ENCODE measurements at regions not wholly inside any gene's neighbourhood (a gene's known extent, or its start where the extent isn't known, plus 50 kb on each side); places are given as distances from the start of the nearest gene placed in this dataset.

DNA sequence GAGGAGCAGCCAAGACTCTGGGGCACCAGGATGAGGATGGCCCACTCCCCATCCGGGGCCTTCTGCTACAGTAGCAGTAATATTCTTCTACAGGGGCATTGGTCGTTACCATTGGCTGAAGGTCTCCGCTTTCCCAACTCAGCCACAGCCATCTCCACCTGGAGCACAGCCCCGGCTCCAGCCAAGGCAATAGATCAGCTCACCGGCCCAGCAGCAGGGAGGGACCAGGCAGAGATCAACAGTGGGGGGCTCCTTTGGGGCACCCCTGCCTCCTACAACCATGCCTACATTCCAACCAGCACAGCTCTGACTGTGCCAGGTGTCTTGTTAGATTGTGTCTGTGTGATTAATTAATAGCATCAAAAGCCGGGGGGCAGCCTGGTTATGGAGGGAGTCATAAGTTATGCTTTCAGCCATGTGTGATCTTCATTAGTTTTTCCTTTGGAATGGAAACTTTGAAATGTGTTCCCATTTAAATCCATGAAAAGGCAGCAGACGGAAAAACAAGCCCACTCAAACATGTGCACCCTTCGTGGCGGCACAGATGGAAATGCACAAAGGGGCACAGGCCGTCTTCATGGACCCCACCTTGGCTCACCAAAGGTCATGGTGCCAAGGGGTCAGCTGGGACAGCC is 68.6 kb upstream of the BZW1 start:
- no peak for DNase-seq (ENCODE audit: low read depth)
- no peak overlapping the region for H3K4me3 ChIP-seq (ENCODE audit: low read length)
- TF ChIP-seq, protein P1, sequence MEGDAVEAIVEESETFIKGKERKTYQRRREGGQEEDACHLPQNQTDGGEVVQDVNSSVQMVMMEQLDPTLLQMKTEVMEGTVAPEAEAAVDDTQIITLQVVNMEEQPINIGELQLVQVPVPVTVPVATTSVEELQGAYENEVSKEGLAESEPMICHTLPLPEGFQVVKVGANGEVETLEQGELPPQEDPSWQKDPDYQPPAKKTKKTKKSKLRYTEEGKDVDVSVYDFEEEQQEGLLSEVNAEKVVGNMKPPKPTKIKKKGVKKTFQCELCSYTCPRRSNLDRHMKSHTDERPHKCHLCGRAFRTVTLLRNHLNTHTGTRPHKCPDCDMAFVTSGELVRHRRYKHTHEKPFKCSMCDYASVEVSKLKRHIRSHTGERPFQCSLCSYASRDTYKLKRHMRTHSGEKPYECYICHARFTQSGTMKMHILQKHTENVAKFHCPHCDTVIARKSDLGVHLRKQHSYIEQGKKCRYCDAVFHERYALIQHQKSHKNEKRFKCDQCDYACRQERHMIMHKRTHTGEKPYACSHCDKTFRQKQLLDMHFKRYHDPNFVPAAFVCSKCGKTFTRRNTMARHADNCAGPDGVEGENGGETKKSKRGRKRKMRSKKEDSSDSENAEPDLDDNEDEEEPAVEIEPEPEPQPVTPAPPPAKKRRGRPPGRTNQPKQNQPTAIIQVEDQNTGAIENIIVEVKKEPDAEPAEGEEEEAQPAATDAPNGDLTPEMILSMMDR (conservative IDR thresholded peaks at IDR 0.05; ENCODE audit: low read depth, low read length): no peak

- H3K4me3 ChIP-seq (ENCODE audit: low read length): no peak overlapping the region
- TF ChIP-seq, protein P1 (conservative IDR thresholded peaks at IDR 0.05; ENCODE audit: low read depth, low read length): no peak
- DNase-seq (ENCODE audit: low read depth): no peak
Observed at GRCh38 chr2:200744201-200744602, 67.5 kb upstream of the BZW1 start.

- no peak for DNase-seq (ENCODE audit: low read depth)
- H3K4me3 ChIP-seq (ENCODE audit: low read length): no peak overlapping the region
- TF ChIP-seq, protein P1 (conservative IDR thresholded peaks at IDR 0.05; ENCODE audit: low read depth, low read length): no peak
Observed at GRCh38 chr2:200746301-200746700, 65.4 kb upstream of the BZW1 start.

GRCh38 chr2:200747668-200748618 is 63.8 kb upstream of the BZW1 start:
- TF ChIP-seq, protein P1 (conservative IDR thresholded peaks at IDR 0.05; ENCODE audit: low read depth, low read length): no peak
- DNase-seq (ENCODE audit: low read depth): peak; percentile 73
- no peak overlapping the region for H3K4me3 ChIP-seq (ENCODE audit: low read length)

DNA sequence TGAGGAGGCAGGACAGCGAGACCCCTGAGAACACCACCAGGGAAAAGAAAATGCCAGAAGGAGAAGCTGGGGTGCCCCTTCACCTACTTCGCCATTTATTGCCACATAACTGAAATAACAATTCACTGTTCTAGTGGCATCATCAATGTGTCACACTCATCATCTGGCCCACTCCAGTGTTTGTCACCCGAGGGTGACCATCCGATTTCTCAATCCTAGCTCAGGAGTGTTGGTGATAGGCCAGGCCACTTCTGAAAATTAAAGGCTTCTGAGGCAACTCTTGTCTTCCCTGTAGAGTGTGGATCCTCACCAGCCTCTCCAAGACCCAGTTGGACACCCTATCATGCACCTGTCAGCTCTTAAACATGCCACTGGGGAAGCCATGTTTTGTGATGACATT is 62.9 kb upstream of the BZW1 start:
- TF ChIP-seq, protein P1 (conservative IDR thresholded peaks at IDR 0.05; ENCODE audit: low read depth, low read length): no peak
- no peak overlapping the region for H3K4me3 ChIP-seq (ENCODE audit: low read length)
- DNase-seq (ENCODE audit: low read depth): no peak

DNA sequence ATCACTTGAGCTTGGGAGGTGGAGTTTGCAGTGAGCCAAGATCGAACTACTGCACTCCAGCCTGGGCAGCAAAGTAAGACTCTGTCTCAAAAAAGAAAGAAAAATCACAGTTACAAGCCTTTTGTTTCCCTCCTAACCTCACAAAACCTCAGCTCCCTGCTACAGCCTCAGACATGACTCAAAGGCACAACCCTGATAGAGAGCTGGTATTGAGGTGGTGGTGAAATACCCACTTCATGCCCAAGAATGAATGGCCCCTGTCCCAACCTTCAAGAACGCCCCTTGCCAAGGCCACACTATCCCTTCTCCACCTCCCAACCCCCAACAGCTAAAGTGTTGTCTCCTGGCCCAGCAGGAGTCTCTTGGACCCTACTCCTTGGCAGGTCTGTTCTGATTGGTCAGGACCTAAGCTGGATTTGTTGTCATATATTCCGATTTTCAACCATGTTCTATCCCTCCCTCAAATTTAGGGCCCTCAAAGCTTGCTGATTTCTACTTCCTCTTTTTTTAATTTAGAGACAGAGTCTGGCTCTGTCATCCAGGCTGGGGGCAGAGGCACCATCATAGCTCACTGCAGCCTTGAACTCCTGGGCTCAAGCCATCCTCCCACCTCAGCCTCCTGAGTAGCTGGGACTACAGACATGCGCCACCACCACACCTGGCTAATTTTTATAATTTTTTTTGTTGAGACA is 61.9 kb upstream of the BZW1 start:
- no peak for DNase-seq (ENCODE audit: low read depth)
- no peak overlapping the region for H3K4me3 ChIP-seq (ENCODE audit: low read length)

More for the DNA sequence above, 61.9 kb upstream of the BZW1 start:
- TF ChIP-seq, protein P1 (conservative IDR thresholded peaks at IDR 0.05; ENCODE audit: low read depth, low read length): no peak

All from retinal pigment epithelial cell (primary cell).